WTC11 (cell line): ENCODE measurements at regions not wholly inside any gene's neighbourhood (a gene's known extent, or its start where the extent isn't known, plus 50 kb on each side); places are given as distances from the start of the nearest gene placed in this dataset.

ENCODE experiments used
- CREB1 ChIP-seq: sonication (generic); formaldehyde crosslinking; IDR thresholded peaks from 2 replicates; pipeline ENCODE4 v1.8.0; 2023; ENCODE audit warnings: mild to moderate bottlenecking, missing genetic modification reagents
- CTCF ChIP-seq: fragments of 200-600 bp; IDR thresholded peaks from 2 replicates; pipeline ENCODE4 v1.8.0; 2022; ENCODE audit warnings: antibody characterized with exemption
- ZNF138 ChIP-seq: sonication (generic); formaldehyde crosslinking; conservative IDR thresholded peaks from 2 replicates; pipeline ENCODE4 v1.8.1; 2022; ENCODE audit warnings: mild to moderate bottlenecking, moderate library complexity, missing genetic modification reagents

GRCh38 chr10:33920351-33920750 is 585.9 kb upstream of the NRP1 start:
- TF ChIP-seq CTCF (no peak), CREB1 (CRISPR knock-in tag) (no peak), ZNF138 (CRISPR knock-in tag) (no peak)
